Adrenal gland (tissue), 9 donors: ENCODE measurements at regions not wholly inside any gene's neighbourhood (a gene's known extent, or its start where the extent isn't known, plus 50 kb on each side); places are given as distances from the start of the nearest gene placed in this dataset.

Experiments
- DNase-seq, 7 donors: peaks; one replicate each; pipeline ENCODE4 v3.0.0-alpha.2; 2019 to 2020
- H3K27ac ChIP-seq, 5 donors: fragments of 200-600 bp; sonication (generic) in 4 of 5; 1 replicate in 3 of 5; 2 replicates in 2 of 5; pipeline versions ENCODE4 v1.5.1 to v1.8.0; 2016 to 2020; ENCODE audit warnings: mild to moderate bottlenecking in 1 of 5
- H3K27me3 ChIP-seq: fragments of 200-600 bp; 2 replicates; pipeline ENCODE4 v1.8.0; 2021
- H3K36me3 ChIP-seq, 2 donors: fragments of 200-600 bp; replicated peaks in 1 of 2; 1 replicate in 1 of 2; 2 replicates in 1 of 2; pipeline versions ENCODE4 v1.5.1 to v1.8.0; 2018 to 2022
- H3K4me1 ChIP-seq, 2 donors: fragments of 200-600 bp; replicated peaks in 1 of 2; 1 replicate in 1 of 2; 2 replicates in 1 of 2; pipeline versions ENCODE4 v1.5.1 to v1.8.0; 2018 to 2021
- H3K4me3 ChIP-seq, 4 donors: fragments of 200-600 bp; sonication (generic) in 3 of 4; one replicate each; pipeline ENCODE4 v1.5.1; 2016 to 2018
- H3K9me3 ChIP-seq, 3 donors: fragments of 200-600 bp; sonication (generic) in 1 of 3; replicated peaks in 1 of 3; 1 replicate in 2 of 3; 2 replicates in 1 of 3; pipeline versions ENCODE4 v1.5.1 to v1.8.0; 2016 to 2021
- CTCF ChIP-seq, 6 experiments: fragments of 450-650 bp in 4 of 6; fragments of 200-600 bp in 2 of 6; sonication (generic) in 1 of 6; IDR thresholded peaks; 1 replicate in 5 of 6; 2 replicates in 1 of 6; pipeline versions ENCODE4 v1.5.1 to v1.8.0; 2016 to 2021; ENCODE audit warnings: antibody characterized with exemption in 6 of 6, mild to moderate bottlenecking in 2 of 6, moderate library complexity in 1 of 6
- POLR2A ChIP-seq, 2 donors: fragments of 450-650 bp; IDR thresholded peaks; one replicate each; pipeline ENCODE4 v1.6.1; 2017; ENCODE audit warnings: antibody characterized with exemption in 2 of 2, mild to moderate bottlenecking in 2 of 2, moderate library complexity in 1 of 2
- WGBS, 4 donors: extraction: QIAGEN DNeasy Blood & Tissue Kit in 2 of 4; methylation state at CpG; one replicate each; pipeline versions ENCODE4 v1.1.5 to v1.1.7; 2013 to 2017; 5-methylcytosine and 5-hydroxymethylcytosine counted together
- intact Hi-C, 2 donors: fragments of 100-400 bp; cut with DNase I; formaldehyde crosslinking; loops; one replicate each; pipeline versions ENCODE4 v1.14.1 to v1.15.0; 2022 to 2023
- donor health status: healthy with polysubstance abuse.
- donor health status: Bipolar disorder and iron deficiency.
- donor health status: DM: yes; HTN: yes; CAD: no.
- donor health status: DM: no; HTN: no; CAD: no.
- donor health status: DM: no; HTN: no; CAD: no.

- H3K36me3 ChIP-seq: no peaks in the 10 kb centered on the region
- H3K4me3 ChIP-seq: no peak overlapping the region
- TF ChIP-seq POLR2A (IDR thresholded peaks at IDR 0.05): no peak
- TF ChIP-seq CTCF (IDR thresholded peaks at IDR 0.05): no peak
- intact Hi-C loops: no loop called here
- H3K27ac ChIP-seq: no peak overlapping the region
- no peaks in the 10 kb centered on the region for H3K4me1 ChIP-seq
- no peaks in the 10 kb centered on the region for H3K27me3 ChIP-seq
- H3K9me3 ChIP-seq: no peaks in the 10 kb centered on the region
- WGBS, 4 donors: 24 to 76% (median 37%) methylated on average over 1 of the region's 1 CpG
- no peak for DNase-seq
Observed at GRCh38 chr6:51323056-51323455, 504.4 kb downstream of the TFAP2B start.

DNA sequence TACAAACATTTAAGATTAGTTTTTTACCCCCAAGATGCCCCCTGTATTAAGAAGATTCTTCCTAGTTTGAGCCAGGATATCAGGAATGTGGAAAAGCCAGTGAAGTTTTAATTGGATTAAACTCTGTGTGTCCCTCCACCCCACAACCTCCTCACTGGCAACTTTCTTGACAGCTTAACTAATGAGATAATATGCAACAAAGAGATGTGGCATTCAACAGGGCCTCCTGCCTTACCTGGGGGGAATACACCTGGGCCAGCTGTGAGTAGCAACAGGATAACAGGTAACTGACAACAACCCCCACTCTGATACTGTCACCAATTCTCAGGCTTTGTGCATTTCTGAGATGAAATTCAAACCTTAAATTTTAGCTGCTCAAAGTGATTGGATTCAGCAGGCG lies 512.3 kb downstream of the TFAP2B start:
- Histone ChIP-seq H3K36me3 (no peaks in the 10 kb centered on the region), H3K9me3 (no peaks in the 10 kb centered on the region)
- intact Hi-C loops: no loop called here

DNA sequence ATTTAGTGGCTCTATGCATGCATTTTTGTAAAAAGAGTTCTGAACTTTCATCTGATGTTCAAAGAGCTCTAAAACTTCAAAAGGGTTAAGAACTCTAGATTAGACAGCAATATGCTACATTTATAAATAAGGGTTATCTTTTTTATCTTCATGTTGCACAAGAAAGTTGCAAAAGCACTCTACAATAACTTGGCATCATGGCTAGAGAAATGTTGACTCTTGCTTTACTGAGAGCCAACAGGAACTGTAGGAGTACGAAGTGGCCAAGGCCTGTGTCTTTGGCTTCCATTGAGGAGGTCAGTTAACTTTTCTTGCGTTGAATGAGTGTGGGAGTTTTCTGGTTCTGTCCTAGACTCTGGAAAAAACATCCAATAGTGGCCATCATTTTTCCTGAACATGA lies 516.9 kb downstream of the TFAP2B start:
- H3K27me3 ChIP-seq: no peaks in the 10 kb centered on the region
- H3K4me1 ChIP-seq: no peaks in the 10 kb centered on the region
- DNase-seq: no peak
- WGBS, 4 donors: 63 to 79% (median 73%) methylated on average over 2 of the region's 2 CpGs
- intact Hi-C loops: no loop called here
- H3K9me3 ChIP-seq: no peaks in the 10 kb centered on the region
- no peak overlapping the region for H3K4me3 ChIP-seq
- H3K27ac ChIP-seq: no peak overlapping the region
- H3K36me3 ChIP-seq: no peaks in the 10 kb centered on the region
- TF ChIP-seq CTCF (IDR thresholded peaks at IDR 0.05): no peak
- TF ChIP-seq POLR2A (IDR thresholded peaks at IDR 0.05): no peak

More for the DNA sequence above, 512.3 kb downstream of the TFAP2B start:
- Histone ChIP-seq H3K4me1 (no peaks in the 10 kb centered on the region), H3K27me3 (no peaks in the 10 kb centered on the region), H3K4me3 (no peak overlapping the region), H3K27ac (no peak overlapping the region)
- TF ChIP-seq POLR2A (IDR thresholded peaks at IDR 0.05) (no peak), CTCF (IDR thresholded peaks at IDR 0.05) (no peak)
- WGBS, 4 donors: 73 to 89% (median 83%) methylated on average over 1 of the region's 1 CpG
- no peak for DNase-seq

- H3K27me3 ChIP-seq: no peaks in the 10 kb centered on the region
- no peaks in the 10 kb centered on the region for H3K36me3 ChIP-seq
- WGBS, 4 donors: 48 to 52% (median 49%) methylated on average over 4 of the region's 4 CpGs
- no peak overlapping the region for H3K27ac ChIP-seq
- intact Hi-C loops: no loop called here
- H3K4me1 ChIP-seq: no peaks in the 10 kb centered on the region
- H3K9me3 ChIP-seq: no peaks in the 10 kb centered on the region
- TF ChIP-seq POLR2A (IDR thresholded peaks at IDR 0.05) (no peak), CTCF (IDR thresholded peaks at IDR 0.05) (no peak)
- no peak overlapping the region for H3K4me3 ChIP-seq
- DNase-seq: no peak
Observed at GRCh38 chr6:51336185-51336584, 517.5 kb downstream of the TFAP2B start.
